ENCODE measurements at regions not wholly inside any gene's neighbourhood (a gene's known extent, or its start where the extent isn't known, plus 50 kb on each side); places are given as distances from the start of the nearest gene placed in this dataset.

DNA sequence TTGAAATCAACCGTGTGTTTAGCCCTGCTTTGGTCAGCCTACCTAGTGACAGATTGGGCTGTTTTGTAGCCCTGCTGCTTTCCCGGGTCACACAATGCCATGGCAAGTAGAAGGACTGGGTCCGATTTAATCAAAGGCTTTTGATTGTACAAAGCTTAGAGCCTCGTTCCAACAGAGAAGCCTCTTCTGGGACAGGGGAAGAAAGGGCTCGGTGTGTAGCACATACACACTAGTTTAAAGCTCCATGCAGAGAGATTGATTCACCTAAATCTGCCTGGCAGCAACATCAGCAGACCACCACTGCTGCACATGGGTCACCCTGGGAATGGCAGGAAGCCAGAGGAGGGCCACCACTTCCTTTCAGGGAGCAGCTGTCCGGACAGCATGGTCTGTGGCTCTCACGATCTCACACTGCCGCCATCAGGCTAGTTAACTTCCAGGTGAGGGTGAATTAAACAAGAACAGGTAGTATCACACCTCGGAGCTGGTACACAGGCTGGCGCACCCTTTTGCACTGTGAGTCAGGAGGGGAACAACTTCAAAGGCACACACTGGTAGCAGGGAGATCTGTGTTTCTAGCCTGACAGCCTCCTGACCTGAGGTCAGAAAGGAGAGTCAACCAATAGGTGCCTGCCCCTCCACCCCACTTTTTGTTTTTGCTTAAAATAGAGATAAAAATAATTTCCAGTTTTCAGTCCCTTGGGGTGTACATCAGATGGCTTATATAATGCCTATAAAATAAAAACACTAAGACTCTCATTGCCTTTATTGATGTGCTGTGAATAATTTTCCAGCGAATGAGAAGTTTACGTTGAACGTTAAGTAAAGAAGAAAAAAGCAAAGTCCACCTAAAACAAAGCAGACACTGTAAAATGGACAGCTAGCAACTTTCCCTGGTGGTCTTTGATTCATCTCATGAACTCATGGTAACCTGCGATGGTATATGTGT lies 108.5 kb downstream of the CDCA7 start:
- TF ChIP-seq, protein P1, sequence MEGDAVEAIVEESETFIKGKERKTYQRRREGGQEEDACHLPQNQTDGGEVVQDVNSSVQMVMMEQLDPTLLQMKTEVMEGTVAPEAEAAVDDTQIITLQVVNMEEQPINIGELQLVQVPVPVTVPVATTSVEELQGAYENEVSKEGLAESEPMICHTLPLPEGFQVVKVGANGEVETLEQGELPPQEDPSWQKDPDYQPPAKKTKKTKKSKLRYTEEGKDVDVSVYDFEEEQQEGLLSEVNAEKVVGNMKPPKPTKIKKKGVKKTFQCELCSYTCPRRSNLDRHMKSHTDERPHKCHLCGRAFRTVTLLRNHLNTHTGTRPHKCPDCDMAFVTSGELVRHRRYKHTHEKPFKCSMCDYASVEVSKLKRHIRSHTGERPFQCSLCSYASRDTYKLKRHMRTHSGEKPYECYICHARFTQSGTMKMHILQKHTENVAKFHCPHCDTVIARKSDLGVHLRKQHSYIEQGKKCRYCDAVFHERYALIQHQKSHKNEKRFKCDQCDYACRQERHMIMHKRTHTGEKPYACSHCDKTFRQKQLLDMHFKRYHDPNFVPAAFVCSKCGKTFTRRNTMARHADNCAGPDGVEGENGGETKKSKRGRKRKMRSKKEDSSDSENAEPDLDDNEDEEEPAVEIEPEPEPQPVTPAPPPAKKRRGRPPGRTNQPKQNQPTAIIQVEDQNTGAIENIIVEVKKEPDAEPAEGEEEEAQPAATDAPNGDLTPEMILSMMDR (conservative IDR thresholded peaks at IDR 0.05; ENCODE audit: low read depth) = no peak
- no peak for DNase-seq (ENCODE audit: low spot score)
- no peak overlapping the region for H3K27ac ChIP-seq
- CTCF ChIA-PET = interaction anchor here (0.6 kb wide), 1 partner anchor 90 kb away, joined by 3 read pairs; no protein-coding TSS in a partner anchor
- POLR2A ChIA-PET (ENCODE audit: low non-redundant PET) = no interaction called here

DNA sequence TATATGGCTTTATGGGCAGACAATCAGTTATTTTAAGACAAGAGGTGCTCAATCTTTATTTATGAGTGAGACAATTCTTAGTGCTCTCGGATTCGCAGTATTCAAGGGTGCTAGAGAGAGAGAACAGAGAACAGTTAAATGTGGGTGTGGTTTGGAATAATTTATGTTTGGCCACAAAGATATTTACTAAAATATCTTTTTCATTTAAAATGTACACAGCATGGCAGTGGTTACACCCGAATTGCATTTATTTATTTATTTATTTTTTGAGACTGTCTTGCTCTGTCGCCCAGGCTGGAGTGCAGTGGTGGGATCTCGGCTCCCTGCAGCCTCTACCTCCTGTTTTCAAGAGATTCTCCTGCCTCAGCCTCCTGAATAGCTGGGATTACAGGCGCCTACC lies 109.2 kb downstream of the CDCA7 start:
- H3K27ac ChIP-seq = no peak overlapping the region
- ChIA-PET POLR2A (ENCODE audit: low non-redundant PET) (no interaction called here), CTCF (interaction anchor here (0.6 kb wide), 1 partner anchor 90 kb away, joined by 3 read pairs; no protein-coding TSS in a partner anchor)
- TF ChIP-seq, protein P1 (conservative IDR thresholded peaks at IDR 0.05; ENCODE audit: low read depth) = no peak
- no peak for DNase-seq (ENCODE audit: low spot score)

DNA sequence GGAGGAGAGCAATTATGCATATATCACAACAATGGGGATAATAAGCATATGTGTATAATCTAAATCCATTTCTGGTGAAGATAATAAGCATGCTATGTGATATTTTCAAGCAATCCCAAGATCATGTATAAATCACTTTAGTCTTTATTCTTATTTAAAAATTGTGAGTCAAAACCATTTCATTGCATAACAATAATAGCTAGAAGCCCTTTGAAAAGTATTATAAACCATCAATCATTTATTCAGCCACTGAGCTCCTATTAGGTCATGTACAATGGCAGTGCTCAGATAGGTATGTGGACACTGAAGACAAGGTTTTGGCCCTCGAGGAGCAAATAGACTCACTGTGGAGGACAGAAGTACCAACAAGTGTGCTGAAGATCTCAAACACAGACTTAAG lies 113.1 kb downstream of the CDCA7 start:
- ChIA-PET CTCF (interaction anchor here (0.5 kb wide), 1 partner anchor 175 kb away, joined by 3 read pairs; no protein-coding TSS in a partner anchor), POLR2A (ENCODE audit: low non-redundant PET) (no interaction called here)
- TF ChIP-seq, protein P1 (conservative IDR thresholded peaks at IDR 0.05; ENCODE audit: low read depth) = no peak
- H3K27ac ChIP-seq = no peak overlapping the region
- no peak for DNase-seq (ENCODE audit: low spot score)

DNA sequence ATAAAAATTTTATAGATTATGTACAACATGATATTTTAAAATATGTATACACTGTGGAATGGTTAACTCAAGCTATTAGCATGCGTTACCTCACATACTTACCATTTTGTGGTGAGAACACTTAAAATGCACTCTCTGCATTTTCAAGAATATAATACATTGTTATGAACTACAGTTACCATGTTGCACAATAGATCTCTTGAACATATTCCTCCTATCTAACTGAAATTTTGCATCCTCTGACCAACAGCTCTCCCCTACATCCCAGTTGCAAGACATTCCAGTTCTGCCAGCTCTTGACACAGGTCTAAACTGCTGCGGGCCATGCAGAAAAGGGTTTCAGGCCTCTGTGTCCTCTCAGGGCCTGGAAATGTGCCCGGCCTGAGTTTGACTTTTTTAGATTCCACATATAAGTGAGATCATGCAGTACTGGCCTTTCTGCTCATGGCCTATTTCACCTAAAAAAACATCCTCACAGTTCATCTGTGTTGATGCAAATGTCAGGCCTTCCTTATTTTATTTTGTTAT lies 113.7 kb downstream of the CDCA7 start:
- no peak for DNase-seq (ENCODE audit: low spot score)
- TF ChIP-seq, protein P1 (conservative IDR thresholded peaks at IDR 0.05; ENCODE audit: low read depth) = no peak
- POLR2A ChIA-PET (ENCODE audit: low non-redundant PET) = no interaction called here
- no peak overlapping the region for H3K27ac ChIP-seq
- CTCF ChIA-PET = no interaction called here

DNA sequence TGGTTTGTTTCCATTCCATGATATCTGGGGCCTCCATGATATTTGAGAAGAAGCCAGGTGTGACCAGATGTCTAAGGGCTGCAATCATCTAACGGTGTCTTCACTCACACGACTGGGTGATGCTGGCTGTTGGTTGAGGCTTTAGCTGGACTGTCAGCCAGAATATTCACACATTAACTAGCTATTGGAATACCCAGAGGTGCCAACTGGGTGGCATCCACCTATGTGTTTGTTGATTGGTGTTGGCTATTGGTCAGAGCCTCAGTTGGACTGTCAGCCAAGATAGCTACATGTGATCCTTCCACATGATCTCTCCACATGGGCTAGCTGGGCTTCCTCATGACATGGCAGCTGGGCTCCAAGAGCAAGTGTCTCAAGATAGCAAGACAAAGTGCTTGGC lies 117.4 kb downstream of the CDCA7 start:
- ChIA-PET CTCF (interaction anchor here (0.5 to 0.6 kb wide), 2 partner anchors 26 to 924 kb away, joined by 3 to 5 read pairs; partner anchors contain the start of gene SCRN3), POLR2A (ENCODE audit: low non-redundant PET) (no interaction called here)
- H3K27ac ChIP-seq = no peak overlapping the region
- TF ChIP-seq, protein P1 (conservative IDR thresholded peaks at IDR 0.05; ENCODE audit: low read depth) = no peak
- no peak for DNase-seq (ENCODE audit: low spot score)

DNA sequence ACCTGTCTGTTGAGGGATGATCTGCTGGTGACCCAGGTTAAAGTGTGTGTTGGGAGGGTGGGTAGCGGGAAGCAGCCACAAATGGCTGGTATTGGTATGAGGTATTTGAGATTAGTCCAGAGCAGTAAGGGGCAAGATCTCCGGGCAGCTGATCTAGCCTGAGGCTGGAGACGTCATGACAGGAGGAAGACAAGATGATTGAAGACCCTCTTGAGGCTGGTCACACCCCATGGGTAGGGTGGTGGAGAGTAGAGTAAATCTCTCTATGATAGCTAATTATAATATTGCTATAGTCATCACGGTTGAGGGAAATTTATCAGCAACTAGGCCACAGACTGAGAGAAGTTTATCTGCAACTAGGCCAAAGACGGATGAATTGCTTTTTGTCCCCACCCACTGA lies 128.5 kb downstream of the CDCA7 start:
- CTCF ChIA-PET = no interaction called here
- POLR2A ChIA-PET (ENCODE audit: low non-redundant PET) = no interaction called here
- no peak for DNase-seq (ENCODE audit: low spot score)
- TF ChIP-seq, protein P1 (conservative IDR thresholded peaks at IDR 0.05; ENCODE audit: low read depth) = no peak
- no peak overlapping the region for H3K27ac ChIP-seq
